ENCODE measurements at regions not wholly inside any gene's neighbourhood (a gene's known extent, or its start where the extent isn't known, plus 50 kb on each side); places are given as distances from the start of the nearest gene placed in this dataset.

- H3K36me3 ChIP-seq (replicated peaks in 1 of 2; ENCODE audit: control extremely low read depth in 1 of 2, control insufficient read depth in 1 of 2, extremely low read depth in 1 of 2, insufficient read depth in 2 of 2, low read length in 1 of 2), result no peaks in the 10 kb centered on the region
- no peaks in the 10 kb centered on the region for H3K27me3 ChIP-seq (replicated peaks in 1 of 4; ENCODE audit: control extremely low read depth in 1 of 4, control insufficient read depth in 3 of 4, insufficient read depth in 4 of 4, low read length in 3 of 4)
- no peaks in the 10 kb centered on the region for H4K20me1 ChIP-seq (ENCODE audit: control insufficient read depth, insufficient read depth, low read length, poor library complexity, severe bottlenecking)
- H3K4me3 ChIP-seq (ENCODE audit: control extremely low read depth in 1 of 5, extremely low read depth in 1 of 5, insufficient read depth in 1 of 5, low read depth in 2 of 5, low read length in 4 of 5), result no peak overlapping the region
- H3K27ac ChIP-seq (ENCODE audit: low read length in 2 of 2), result no peak overlapping the region
- Mint-ChIP-seq H3K27me3 (no peaks in the 10 kb centered on the region), H3K27ac (no peak overlapping the region), H3K9me3 (ENCODE audit: insufficient read depth) (no peaks in the 10 kb centered on the region), H3K4me3 (no peak overlapping the region), H3K4me1 (peaks cover 4% of the 10 kb centered on the region)
- TF ChIP-seq CTCF (IDR thresholded peaks at IDR 0.05) (no peak), EZH2 (IDR thresholded peaks at IDR 0.05; ENCODE audit: borderline replicate concordance, insufficient read depth, low read depth, low read length, poor library complexity, severe bottlenecking) (no peak)
- no peak overlapping the region for H3K4me2 ChIP-seq (replicated peaks; ENCODE audit: low read depth, low read length, poor library complexity, severe bottlenecking)
- ChIA-PET POLR2A (no interaction called here), CTCF (interaction anchor here (1.3 kb wide), 1 partner anchor 278 kb away, joined by 3 read pairs; no protein-coding TSS in a partner anchor)
- H3K79me2 ChIP-seq (ENCODE audit: control insufficient read depth, insufficient read depth, low read length), result no peaks in the 10 kb centered on the region
- WGBS (ENCODE audit: insufficient coverage), result 100% methylated on average over 1 of the region's 3 CpGs
- H3K4me1 ChIP-seq (ENCODE audit: control insufficient read depth in 2 of 2, insufficient read depth in 2 of 2, low read length in 2 of 2), result no peaks in the 10 kb centered on the region
- intact Hi-C loops (cut with micrococcal nuclease), result no loop called here
- no peak overlapping the region for H3K9ac ChIP-seq (ENCODE audit: low read length)
- ATAC-seq (ENCODE audit: low read depth), result no peak
- H2AFZ ChIP-seq (ENCODE audit: insufficient read depth, low read depth, low read length, poor library complexity, severe bottlenecking), result no peak overlapping the region
- peaks cover 0 to 1% (median 0%) of the 10 kb centered on the region in 3 donors for H3K9me3 ChIP-seq (ENCODE audit: control extremely low read depth in 1 of 3, control insufficient read depth in 2 of 3, insufficient read depth in 1 of 3, low read length in 2 of 3)
- no peak for DNase-seq
Observed at GRCh38 chr3:102089239-102089638, 239.9 kb downstream of the NFKBIZ start.

- Histone ChIP-seq H3K4me2 (replicated peaks; ENCODE audit: low read depth, low read length, poor library complexity, severe bottlenecking) (no peak overlapping the region), H3K36me3 (replicated peaks in 1 of 2; ENCODE audit: control extremely low read depth in 1 of 2, control insufficient read depth in 1 of 2, extremely low read depth in 1 of 2, insufficient read depth in 2 of 2, low read length in 1 of 2) (no peaks in the 10 kb centered on the region), H3K27ac (ENCODE audit: low read length in 2 of 2) (no peak overlapping the region), H2AFZ (ENCODE audit: insufficient read depth, low read depth, low read length, poor library complexity, severe bottlenecking) (no peak overlapping the region), H3K79me2 (ENCODE audit: control insufficient read depth, insufficient read depth, low read length) (no peaks in the 10 kb centered on the region), H3K9me3 (ENCODE audit: control extremely low read depth in 1 of 3, control insufficient read depth in 2 of 3, insufficient read depth in 1 of 3, low read length in 2 of 3) (peaks cover 0 to 1% (median 0%) of the 10 kb centered on the region in 3 donors), H3K4me1 (ENCODE audit: control insufficient read depth in 2 of 2, insufficient read depth in 2 of 2, low read length in 2 of 2) (no peaks in the 10 kb centered on the region), H3K9ac (ENCODE audit: low read length) (no peak overlapping the region), H3K4me3 (ENCODE audit: control extremely low read depth in 1 of 5, extremely low read depth in 1 of 5, insufficient read depth in 1 of 5, low read depth in 2 of 5, low read length in 4 of 5) (no peak overlapping the region), H3K27me3 (replicated peaks in 1 of 4; ENCODE audit: control extremely low read depth in 1 of 4, control insufficient read depth in 3 of 4, insufficient read depth in 4 of 4, low read length in 3 of 4) (no peaks in the 10 kb centered on the region), H4K20me1 (ENCODE audit: control insufficient read depth, insufficient read depth, low read length, poor library complexity, severe bottlenecking) (no peaks in the 10 kb centered on the region)
- ChIA-PET POLR2A (no interaction called here), CTCF (interaction anchor here (1.3 kb wide), 1 partner anchor 278 kb away, joined by 3 read pairs; no protein-coding TSS in a partner anchor)
- ATAC-seq (ENCODE audit: low read depth) (no peak), DNase-seq (no peak)
- no peaks in the 10 kb centered on the region for H3K9me3 Mint-ChIP-seq (ENCODE audit: insufficient read depth)
- H3K4me1 Mint-ChIP-seq, result peaks cover 4% of the 10 kb centered on the region
- H3K27me3 Mint-ChIP-seq, result no peaks in the 10 kb centered on the region
- H3K4me3 Mint-ChIP-seq, result no peak overlapping the region
- WGBS (ENCODE audit: insufficient coverage), result 98% methylated on average over 5 of the region's 10 CpGs
- TF ChIP-seq EZH2 (IDR thresholded peaks at IDR 0.05; ENCODE audit: borderline replicate concordance, insufficient read depth, low read depth, low read length, poor library complexity, severe bottlenecking), result no peak
- no peak overlapping the region for H3K27ac Mint-ChIP-seq
- intact Hi-C loops (cut with micrococcal nuclease), result no loop called here
Observed at GRCh38 chr3:102089904-102090720, 240.8 kb downstream of the NFKBIZ start.

Measured in B cell (primary cell).